GM19043 (cell line): ENCODE measurements at regions not wholly inside any gene's neighbourhood (a gene's known extent, or its start where the extent isn't known, plus 50 kb on each side); places are given as distances from the start of the nearest gene placed in this dataset.

Source experiments
- ATAC-seq: cut with Tn5 transposase; IDR thresholded peaks from one replicate; pipeline ENCODE4 v1.9.1; 2021; ENCODE audit warnings: low read depth; ENCODE audit not compliant: unreplicated experiment

DNA sequence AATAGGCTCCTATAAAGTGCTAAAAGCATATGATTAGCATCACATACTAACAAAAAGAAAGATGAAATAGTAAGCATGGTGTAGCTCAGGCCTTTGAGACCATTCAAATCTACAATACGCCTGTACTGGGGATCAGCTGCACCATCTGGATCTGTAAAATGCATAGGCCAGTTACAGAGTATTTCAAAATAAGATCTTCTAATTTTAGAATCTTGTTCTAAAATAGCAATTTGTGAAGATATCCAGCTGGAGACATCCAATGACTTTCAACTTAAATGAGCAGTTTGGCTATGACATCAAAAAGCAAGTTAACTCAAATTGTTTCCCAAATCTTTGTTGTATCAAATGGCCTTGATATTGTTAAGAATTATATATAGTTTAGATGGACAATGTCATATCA lies 386.3 kb downstream of the MRPS30 start:
- ATAC-seq = no peak
